Endothelial cell of umbilical vein (primary cell): ENCODE measurements at regions not wholly inside any gene's neighbourhood (a gene's known extent, or its start where the extent isn't known, plus 50 kb on each side); places are given as distances from the start of the nearest gene placed in this dataset.

Experiments
- BruUV-seq: library from RNA; stranded (reverse); fragments of 400-500 nt; replicated peaks from 2 replicates; lab custom pipeline; 2021; lab: Mats Ljungman, UMichigan
- CTCF ChIA-PET: fragments of 300-600, 350-600 bp; sonication (Branson Sonifier 250); formaldehyde crosslinking; loops from one replicate; lab custom pipeline; 2021; ENCODE audit warnings: antibody characterized with exemption, inconsistent platforms; lab: Charles Lee
- POLR2A ChIA-PET: fragments of 300-600, 350-600 bp; sonication (Branson Sonifier 250); formaldehyde crosslinking; loops from one replicate; lab custom pipeline; 2021; ENCODE audit warnings: antibody characterized with exemption, inconsistent platforms; lab: Charles Lee
- DNase-seq: peaks from one replicate; pipeline ENCODE4 v3.0.0-alpha.2; 2011; ENCODE audit warnings: low read depth, low spot score
- FAIRE-seq: peaks from 2 replicates; lab custom pipeline; 2011; peaks lifted over from hg19 to GRCh38; lab: Jason Lieb, UNC
- H2AFZ ChIP-seq: 2 replicates; pipeline ENCODE4 v1.6.0; 2012; ENCODE audit warnings: low read depth, low read length, control low read depth, inconsistent platforms
- H3K27ac ChIP-seq: 2 replicates; pipeline ENCODE4 v1.5.1; 2011; ENCODE audit warnings: low read depth, mild to moderate bottlenecking, control low read depth, low read length, moderate library complexity; ENCODE audit not compliant: insufficient read depth
- H3K27me3 ChIP-seq, 2 experiments: 2 replicates each; pipeline versions ENCODE4 v1.6.0 to v1.6.1; 2011; ENCODE audit warnings: low read length in 2 of 2, mixed read lengths in 1 of 2; ENCODE audit not compliant: control insufficient read depth in 2 of 2, insufficient read depth in 2 of 2
- H3K36me3 ChIP-seq, 2 experiments: 2 replicates in 1 of 2; 3 replicates in 1 of 2; pipeline ENCODE4 v1.5.1; 2011; ENCODE audit warnings: low read length in 2 of 2, mild to moderate bottlenecking in 1 of 2, moderate library complexity in 1 of 2; ENCODE audit not compliant: control insufficient read depth in 2 of 2, insufficient read depth in 2 of 2; ENCODE audit errors: extremely low read depth in 1 of 2
- H3K4me1 ChIP-seq: 3 replicates; pipeline ENCODE4 v1.5.1; 2011; ENCODE audit warnings: mild to moderate bottlenecking, low read length; ENCODE audit not compliant: control insufficient read depth, insufficient read depth; ENCODE audit errors: extremely low read depth
- H3K4me2 ChIP-seq: 2 replicates; pipeline ENCODE4 v1.6.1; 2011; ENCODE audit warnings: low read length, control low read depth, mixed read lengths; ENCODE audit not compliant: insufficient read depth
- H3K4me3 ChIP-seq, 3 experiments: fragments of 200-600 bp in 1 of 3; sonication (generic), shearing (Covaris generic) in 1 of 3; replicated peaks in 1 of 3; 2 replicates each; pipeline ENCODE4 v1.5.1; 2011 to 2016; ENCODE audit warnings: control low read depth in 3 of 3, low read length in 3 of 3, mild to moderate bottlenecking in 2 of 3, inconsistent platforms in 1 of 3, low read depth in 1 of 3, moderate library complexity in 1 of 3; ENCODE audit not compliant: insufficient read depth in 1 of 3
- H3K79me2 ChIP-seq: 2 replicates; pipeline ENCODE4 v1.6.0; 2012; ENCODE audit warnings: low read length, inconsistent platforms; ENCODE audit not compliant: control insufficient read depth, insufficient read depth
- H3K9ac ChIP-seq: replicated peaks from 2 replicates; pipeline ENCODE3; 2011; ENCODE audit warnings: low read length, control low read depth; ENCODE audit not compliant: insufficient read depth; ENCODE audit errors: extremely low read depth
- H3K9me1 ChIP-seq: replicated peaks from 3 replicates; pipeline ENCODE4 v1.6.0; 2011; ENCODE audit warnings: mild to moderate bottlenecking, low read length; ENCODE audit not compliant: control insufficient read depth, insufficient read depth; ENCODE audit errors: extremely low read depth
- H3K9me3 ChIP-seq: replicated peaks from 2 replicates; pipeline ENCODE4 v1.5.1; 2012; ENCODE audit warnings: low read length, inconsistent platforms; ENCODE audit not compliant: control insufficient read depth, insufficient read depth
- H4K20me1 ChIP-seq: replicated peaks from 2 replicates; pipeline ENCODE3; 2011; ENCODE audit warnings: mild to moderate bottlenecking, low read length; ENCODE audit not compliant: control insufficient read depth, insufficient read depth; ENCODE audit errors: extremely low read depth
- CTCF ChIP-seq, 2 donors: IDR thresholded peaks; 1 replicate in 1 of 2; 2 replicates in 1 of 2; pipeline ENCODE4 v1.5.1; 2011; ENCODE audit warnings: low read length in 2 of 2, mild to moderate bottlenecking in 2 of 2, moderate library complexity in 2 of 2, control low read depth in 1 of 2, inconsistent platforms in 1 of 2, low read depth in 1 of 2; ENCODE audit not compliant: insufficient read depth in 1 of 2; ENCODE audit errors: extremely low read depth in 1 of 2
- EZH2 ChIP-seq: IDR thresholded peaks from 2 replicates; pipeline ENCODE4 v1.6.1; 2012; ENCODE audit warnings: borderline replicate concordance, low read depth, mild to moderate bottlenecking, moderate library complexity, low read length, inconsistent platforms; ENCODE audit not compliant: severe bottlenecking
- FOS ChIP-seq: IDR thresholded peaks from 2 replicates; pipeline ENCODE4 v1.6.1; 2011; ENCODE audit warnings: mild to moderate bottlenecking, low read length, moderate library complexity, borderline replicate concordance; ENCODE audit not compliant: insufficient read depth
- GATA2 ChIP-seq: IDR thresholded peaks from 2 replicates; pipeline ENCODE4 v1.7.0; 2011; ENCODE audit warnings: low read depth, mild to moderate bottlenecking, moderate library complexity, mixed read lengths, low read length; ENCODE audit not compliant: insufficient read length, insufficient read depth
- JUN ChIP-seq: IDR thresholded peaks from 2 replicates; pipeline ENCODE4 v1.6.1; 2011; ENCODE audit warnings: borderline replicate concordance, low read depth; ENCODE audit not compliant: insufficient read length, insufficient read depth
- MAX ChIP-seq: IDR thresholded peaks from 2 replicates; pipeline ENCODE4 v1.6.1; 2011; ENCODE audit not compliant: insufficient read depth, insufficient read length
- MYC ChIP-seq: IDR thresholded peaks from one replicate; pipeline ENCODE4 v1.6.1; 2011; ENCODE audit warnings: mild to moderate bottlenecking, low read depth, low read length
- POLR2A ChIP-seq: IDR thresholded peaks from 2 replicates; pipeline ENCODE4 v1.6.1; 2012; ENCODE audit warnings: low read depth, mild to moderate bottlenecking, control low read depth, low read length
- POLR2AphosphoS5 ChIP-seq: IDR thresholded peaks from 2 replicates; pipeline ENCODE4 v1.6.1; 2012; ENCODE audit warnings: low read depth, mild to moderate bottlenecking, control low read depth, low read length, moderate library complexity; ENCODE audit not compliant: insufficient read depth
- dilution Hi-C: fragments of 300-500 bp; cut with MboI; formaldehyde crosslinking; loops from one replicate; pipeline ENCODE4 v1.15.0; 2019; ENCODE audit warnings: low sequenced_read_pairs; ENCODE audit not compliant: extremely low pct_ligation_motif_present
- intact Hi-C: fragments of 100-400 bp; cut with micrococcal nuclease; formaldehyde crosslinking; loops from one replicate; pipeline ENCODE4 v1.10.0; 2022

GRCh38 chr2:5825686-5826085 lies 133.5 kb downstream of the SOX11 start:
- Histone ChIP-seq H3K27ac (no peak overlapping the region), H3K36me3 (no peaks in the 10 kb centered on the region), H3K9ac (no peak overlapping the region), H4K20me1 (no peaks in the 10 kb centered on the region), H3K4me1 (no peaks in the 10 kb centered on the region), H3K27me3 (no peaks in the 10 kb centered on the region), H3K9me3 (peaks cover 5% of the 10 kb centered on the region), H3K4me3 (no peak overlapping the region), H2AFZ (no peak overlapping the region), H3K79me2 (no peaks in the 10 kb centered on the region), H3K4me2 (no peak overlapping the region), H3K9me1 (no peaks in the 10 kb centered on the region)
- FAIRE-seq, result no peak
- dilution Hi-C loops (no loop called here), intact Hi-C loops (no loop called here)
- CTCF ChIA-PET, result no interaction called here
- DNase-seq, result no peak
- POLR2A ChIA-PET, result no interaction called here
- TF ChIP-seq MAX, result no peak
- TF ChIP-seq JUN, result no peak
- no peak for TF ChIP-seq GATA2
- TF ChIP-seq CTCF (IDR thresholded peaks at IDR 0.05; ENCODE audit: extremely low read depth in 1 of 2, insufficient read depth in 1 of 2, low read depth in 1 of 2, low read length in 2 of 2), result no peak
- no peak for TF ChIP-seq FOS
- no peak for TF ChIP-seq POLR2A
- TF ChIP-seq MYC, result no peak
- TF ChIP-seq POLR2AphosphoS5, result no peak
- TF ChIP-seq EZH2, result no peak
- BruUV-seq, result no TSS peak
